ENCODE measurements at regions not wholly inside any gene's neighbourhood (a gene's known extent, or its start where the extent isn't known, plus 50 kb on each side); places are given as distances from the start of the nearest gene placed in this dataset.

DNA sequence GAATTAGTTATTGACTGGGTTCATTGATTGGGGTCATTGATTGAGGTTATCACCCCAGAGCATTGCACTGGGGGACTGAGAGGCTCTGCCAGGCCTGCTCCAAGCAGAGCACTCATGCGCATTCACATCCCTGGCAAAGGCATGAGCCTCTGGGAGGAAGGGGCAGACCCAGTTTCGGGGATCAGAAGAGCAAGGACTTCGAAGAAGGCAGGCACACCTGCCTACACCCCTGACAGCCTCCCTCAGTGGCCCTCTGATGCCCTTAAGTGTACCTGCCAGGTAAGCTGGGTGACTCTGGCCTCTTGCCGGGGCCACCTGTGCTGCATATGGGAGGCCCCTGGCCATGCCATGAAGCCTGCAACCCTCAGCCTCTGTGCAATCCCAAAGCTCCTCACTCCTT, 181.1 kb downstream of the PTPN20 start:
- TF ChIP-seq, protein P1, sequence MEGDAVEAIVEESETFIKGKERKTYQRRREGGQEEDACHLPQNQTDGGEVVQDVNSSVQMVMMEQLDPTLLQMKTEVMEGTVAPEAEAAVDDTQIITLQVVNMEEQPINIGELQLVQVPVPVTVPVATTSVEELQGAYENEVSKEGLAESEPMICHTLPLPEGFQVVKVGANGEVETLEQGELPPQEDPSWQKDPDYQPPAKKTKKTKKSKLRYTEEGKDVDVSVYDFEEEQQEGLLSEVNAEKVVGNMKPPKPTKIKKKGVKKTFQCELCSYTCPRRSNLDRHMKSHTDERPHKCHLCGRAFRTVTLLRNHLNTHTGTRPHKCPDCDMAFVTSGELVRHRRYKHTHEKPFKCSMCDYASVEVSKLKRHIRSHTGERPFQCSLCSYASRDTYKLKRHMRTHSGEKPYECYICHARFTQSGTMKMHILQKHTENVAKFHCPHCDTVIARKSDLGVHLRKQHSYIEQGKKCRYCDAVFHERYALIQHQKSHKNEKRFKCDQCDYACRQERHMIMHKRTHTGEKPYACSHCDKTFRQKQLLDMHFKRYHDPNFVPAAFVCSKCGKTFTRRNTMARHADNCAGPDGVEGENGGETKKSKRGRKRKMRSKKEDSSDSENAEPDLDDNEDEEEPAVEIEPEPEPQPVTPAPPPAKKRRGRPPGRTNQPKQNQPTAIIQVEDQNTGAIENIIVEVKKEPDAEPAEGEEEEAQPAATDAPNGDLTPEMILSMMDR (IDR thresholded peaks at IDR 0.05; ENCODE audit: low read length): no peak
- TF ChIP-seq EZH2phosphoT487 (IDR thresholded peaks at IDR 0.05; ENCODE audit: low read length) (no peak), EZH2 (optimal IDR thresholded peaks at IDR 0.05; ENCODE audit: low read depth, low read length) (no peak)
